ENCODE measurements at regions not wholly inside any gene's neighbourhood (a gene's known extent, or its start where the extent isn't known, plus 50 kb on each side); places are given as distances from the start of the nearest gene placed in this dataset.

- POLR2A ChIA-PET = no interaction called here
- H3K36me3 Mint-ChIP-seq (ENCODE audit: insufficient read depth, unreplicated experiment) = no peaks in the 10 kb centered on the region
- H3K27me3 Mint-ChIP-seq (ENCODE audit: insufficient read depth, unreplicated experiment) = peaks cover 15% of the 10 kb centered on the region
- no peak overlapping the region for H3K4me3 ChIP-seq (ENCODE audit: low read depth, low read length)
- no peaks in the 10 kb centered on the region for H3K36me3 ChIP-seq (ENCODE audit: control insufficient read depth, insufficient read depth, low read length)
- no peak overlapping the region for H3K27ac Mint-ChIP-seq (ENCODE audit: unreplicated experiment)
- intact Hi-C loops (cut with micrococcal nuclease; ENCODE audit: unreplicated experiment) = no loop called here
- no peaks in the 10 kb centered on the region for H3K4me1 Mint-ChIP-seq (ENCODE audit: low read depth, unreplicated experiment)
- no peak overlapping the region for H3K4me3 Mint-ChIP-seq (ENCODE audit: unreplicated experiment)
- H3K27me3 ChIP-seq (replicated peaks; ENCODE audit: control insufficient read depth, insufficient read depth, low read length) = 0 out of 2 replicates have a peak, but pooled peaks cover 1% of the 10 kb centered on the region
- no peak for DNase-seq
- no peaks in the 10 kb centered on the region for H3K4me1 ChIP-seq
- H3K9me3 Mint-ChIP-seq (ENCODE audit: unreplicated experiment) = no peaks in the 10 kb centered on the region
- no TSS peak for BruUV-seq (replicated peaks)
- CTCF ChIA-PET = no interaction called here
- TF ChIP-seq, protein P1, sequence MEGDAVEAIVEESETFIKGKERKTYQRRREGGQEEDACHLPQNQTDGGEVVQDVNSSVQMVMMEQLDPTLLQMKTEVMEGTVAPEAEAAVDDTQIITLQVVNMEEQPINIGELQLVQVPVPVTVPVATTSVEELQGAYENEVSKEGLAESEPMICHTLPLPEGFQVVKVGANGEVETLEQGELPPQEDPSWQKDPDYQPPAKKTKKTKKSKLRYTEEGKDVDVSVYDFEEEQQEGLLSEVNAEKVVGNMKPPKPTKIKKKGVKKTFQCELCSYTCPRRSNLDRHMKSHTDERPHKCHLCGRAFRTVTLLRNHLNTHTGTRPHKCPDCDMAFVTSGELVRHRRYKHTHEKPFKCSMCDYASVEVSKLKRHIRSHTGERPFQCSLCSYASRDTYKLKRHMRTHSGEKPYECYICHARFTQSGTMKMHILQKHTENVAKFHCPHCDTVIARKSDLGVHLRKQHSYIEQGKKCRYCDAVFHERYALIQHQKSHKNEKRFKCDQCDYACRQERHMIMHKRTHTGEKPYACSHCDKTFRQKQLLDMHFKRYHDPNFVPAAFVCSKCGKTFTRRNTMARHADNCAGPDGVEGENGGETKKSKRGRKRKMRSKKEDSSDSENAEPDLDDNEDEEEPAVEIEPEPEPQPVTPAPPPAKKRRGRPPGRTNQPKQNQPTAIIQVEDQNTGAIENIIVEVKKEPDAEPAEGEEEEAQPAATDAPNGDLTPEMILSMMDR (IDR thresholded peaks at IDR 0.05; ENCODE audit: insufficient read depth in 1 of 2, low read depth in 1 of 2, low read length in 1 of 2, severe bottlenecking in 1 of 2, unreplicated experiment in 1 of 2) = no peak
- no peaks in the 10 kb centered on the region for H3K9me3 ChIP-seq
These were observed 270.7 kb upstream of the MTNR1B start for GRCh38 chr11:92698742-92699141.

DNA sequence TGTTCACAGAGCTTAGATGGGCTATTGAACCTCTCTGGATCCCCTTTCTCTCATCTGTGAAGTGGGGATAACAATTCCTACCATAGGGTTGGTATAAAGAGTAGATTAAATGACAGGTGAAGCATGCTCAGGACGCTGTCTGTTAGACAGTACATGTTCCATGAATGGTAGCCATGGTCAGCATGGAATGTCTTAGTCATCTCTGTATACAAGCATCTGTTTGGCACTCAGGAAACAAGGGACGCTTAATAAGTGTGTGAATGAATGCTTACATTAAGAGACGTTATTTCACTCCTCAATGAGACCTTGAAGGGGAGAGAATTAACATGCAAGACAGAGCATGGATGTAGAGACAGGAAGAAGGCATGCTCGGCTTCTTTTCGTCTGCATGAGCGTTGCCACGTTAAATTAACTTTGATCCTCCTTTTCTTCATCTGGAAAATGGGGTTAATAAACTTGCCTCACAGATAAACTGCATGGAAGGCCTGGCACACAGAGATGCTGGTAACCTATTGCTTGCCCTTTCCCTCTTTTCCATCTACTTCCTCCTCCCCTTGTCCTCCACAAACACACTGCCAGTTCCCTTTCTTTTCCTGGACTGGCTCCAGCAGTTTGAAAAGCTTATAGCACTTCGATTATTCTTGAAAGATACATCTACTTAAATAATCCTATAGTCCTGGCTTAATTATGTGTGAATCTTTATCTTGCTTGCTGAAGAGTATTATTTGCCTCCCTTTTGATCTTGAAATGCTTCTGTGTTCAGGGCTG, 267.2 kb upstream of the MTNR1B start:
- no peaks in the 10 kb centered on the region for H3K36me3 ChIP-seq (ENCODE audit: control insufficient read depth, insufficient read depth, low read length)
- DNase-seq = no peak
- Mint-ChIP-seq H3K4me1 (ENCODE audit: low read depth, unreplicated experiment) (no peaks in the 10 kb centered on the region), H3K4me3 (ENCODE audit: unreplicated experiment) (no peak overlapping the region), H3K27me3 (ENCODE audit: insufficient read depth, unreplicated experiment) (peaks cover 15% of the 10 kb centered on the region), H3K27ac (ENCODE audit: unreplicated experiment) (no peak overlapping the region), H3K9me3 (ENCODE audit: unreplicated experiment) (peaks cover 25% of the 10 kb centered on the region), H3K36me3 (ENCODE audit: insufficient read depth, unreplicated experiment) (no peaks in the 10 kb centered on the region)
- TF ChIP-seq, protein P1 (IDR thresholded peaks at IDR 0.05; ENCODE audit: insufficient read depth in 1 of 2, low read depth in 1 of 2, low read length in 1 of 2, severe bottlenecking in 1 of 2, unreplicated experiment in 1 of 2) = no peak
- H3K4me3 ChIP-seq (ENCODE audit: low read depth, low read length) = no peak overlapping the region
- POLR2A ChIA-PET = no interaction called here
- CTCF ChIA-PET = no interaction called here
- no peaks in the 10 kb centered on the region for H3K4me1 ChIP-seq
- BruUV-seq (replicated peaks) = no TSS peak
- H3K9me3 ChIP-seq = no peaks in the 10 kb centered on the region; the same call in 1 of the 2 replicates
- H3K27me3 ChIP-seq (replicated peaks; ENCODE audit: control insufficient read depth, insufficient read depth, low read length) = 0 out of 2 replicates have a peak, but pooled peaks cover 1% of the 10 kb centered on the region
- intact Hi-C loops (cut with micrococcal nuclease; ENCODE audit: unreplicated experiment) = no loop called here

- Mint-ChIP-seq H3K27me3 (ENCODE audit: insufficient read depth, unreplicated experiment) (peaks cover 10% of the 10 kb centered on the region), H3K36me3 (ENCODE audit: insufficient read depth, unreplicated experiment) (no peaks in the 10 kb centered on the region)
- intact Hi-C loops (cut with micrococcal nuclease; ENCODE audit: unreplicated experiment) = no loop called here
These were observed 266.5 kb upstream of the MTNR1B start for GRCh38 chr11:92702805-92703448.

More at GRCh38 chr11:92702805-92703448, 266.5 kb upstream of the MTNR1B start:
- H3K27ac Mint-ChIP-seq (ENCODE audit: unreplicated experiment) = no peak overlapping the region
- no peaks in the 10 kb centered on the region for H3K36me3 ChIP-seq (ENCODE audit: control insufficient read depth, insufficient read depth, low read length)
- no TSS peak for BruUV-seq (replicated peaks)
- no peak overlapping the region for H3K4me3 Mint-ChIP-seq (ENCODE audit: unreplicated experiment)
- ChIA-PET CTCF (no interaction called here), POLR2A (no interaction called here)
- no peak for DNase-seq
- H3K4me1 Mint-ChIP-seq (ENCODE audit: low read depth, unreplicated experiment) = no peaks in the 10 kb centered on the region
- no peaks in the 10 kb centered on the region; the same call in 1 of the 2 replicates for H3K9me3 ChIP-seq
- TF ChIP-seq, protein P1 (IDR thresholded peaks at IDR 0.05; ENCODE audit: insufficient read depth in 1 of 2, low read depth in 1 of 2, low read length in 1 of 2, severe bottlenecking in 1 of 2, unreplicated experiment in 1 of 2) = no peak
- 0 out of 2 replicates have a peak, but pooled peaks cover 1% of the 10 kb centered on the region for H3K27me3 ChIP-seq (replicated peaks; ENCODE audit: control insufficient read depth, insufficient read depth, low read length)
- peaks cover 25% of the 10 kb centered on the region for H3K9me3 Mint-ChIP-seq (ENCODE audit: unreplicated experiment)
- H3K4me3 ChIP-seq (ENCODE audit: low read depth, low read length) = no peak overlapping the region
- H3K4me1 ChIP-seq = no peaks in the 10 kb centered on the region

Measured in Caco-2 (cell line).